K562 (cell line): ENCODE measurements at regions not wholly inside any gene's neighbourhood (a gene's known extent, or its start where the extent isn't known, plus 50 kb on each side); places are given as distances from the start of the nearest gene placed in this dataset.

Experiments used
- CEBPB ChIP-seq: fragments of 450-650 bp; IDR thresholded peaks from 2 replicates; pipeline ENCODE4 v1.6.1; 2016; ENCODE audit warnings: missing genetic modification characterization, missing compliant biosample characterization
- CSDE1 ChIP-seq, 2 experiments: fragments of 450-650 bp; IDR thresholded peaks; 2 replicates each; pipeline ENCODE4 v1.6.1; 2016; ENCODE audit warnings: mild to moderate bottlenecking in 1 of 2
- GABPA ChIP-seq: fragments of 200-800 bp; sonication (Bioruptor generic); conservative IDR thresholded peaks from 2 replicates; pipeline ENCODE4 v1.6.1; 2016; ENCODE audit warnings: low read depth, missing genetic modification characterization, missing compliant biosample characterization
- MXI1 ChIP-seq: IDR thresholded peaks from 2 replicates; pipeline ENCODE4 v1.6.1; 2011; ENCODE audit warnings: low read depth, mild to moderate bottlenecking, improper control_type of control experiment, low read length
- NFYB ChIP-seq: IDR thresholded peaks from 2 replicates; pipeline ENCODE4 v1.6.1; 2011; ENCODE audit warnings: mild to moderate bottlenecking, moderate library complexity; ENCODE audit not compliant: insufficient read length; ENCODE audit errors: extremely low read depth
- ZC3H11A ChIP-seq: IDR thresholded peaks from 2 replicates; pipeline ENCODE4 v1.6.1; 2012; ENCODE audit warnings: low read depth, low read length, improper control_type of control experiment
- TF ChIP-seq, protein P1 (sequence below), 3 experiments: IDR thresholded peaks in 2 of 3; conservative IDR thresholded peaks in 1 of 3; 2 replicates each; pipeline ENCODE4 v1.5.1; 2011 to 2012; ENCODE audit warnings: low read length in 3 of 3, mild to moderate bottlenecking in 3 of 3, control low read depth in 2 of 3, improper control_type of control experiment in 1 of 3, inconsistent platforms in 1 of 3, low read depth in 1 of 3, mixed read lengths in 1 of 3, moderate library complexity in 1 of 3; ENCODE audit not compliant: insufficient read depth in 2 of 3

DNA sequence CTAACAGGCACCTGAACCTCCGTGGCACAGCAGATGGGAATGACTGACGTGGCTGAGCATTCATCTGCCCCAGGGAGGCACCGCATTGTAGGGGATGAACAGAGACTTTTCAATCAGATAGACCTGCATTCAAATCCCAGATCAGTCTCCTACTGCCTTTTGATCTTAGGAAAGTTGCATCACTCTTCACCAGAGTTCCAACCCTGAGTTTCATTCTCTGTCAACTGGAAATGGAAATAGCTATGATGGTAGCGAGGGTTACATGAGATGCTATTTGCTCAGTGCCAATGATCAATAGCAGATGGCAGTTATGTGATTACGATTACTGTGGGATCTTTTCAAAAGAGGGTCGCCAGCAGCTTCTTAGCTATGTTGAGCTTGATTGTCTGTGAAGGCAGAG lies 189.3 kb upstream of the RFC3 start:
- no peak for TF ChIP-seq MXI1
- no peak for TF ChIP-seq ZC3H11A
- TF ChIP-seq, protein P1, sequence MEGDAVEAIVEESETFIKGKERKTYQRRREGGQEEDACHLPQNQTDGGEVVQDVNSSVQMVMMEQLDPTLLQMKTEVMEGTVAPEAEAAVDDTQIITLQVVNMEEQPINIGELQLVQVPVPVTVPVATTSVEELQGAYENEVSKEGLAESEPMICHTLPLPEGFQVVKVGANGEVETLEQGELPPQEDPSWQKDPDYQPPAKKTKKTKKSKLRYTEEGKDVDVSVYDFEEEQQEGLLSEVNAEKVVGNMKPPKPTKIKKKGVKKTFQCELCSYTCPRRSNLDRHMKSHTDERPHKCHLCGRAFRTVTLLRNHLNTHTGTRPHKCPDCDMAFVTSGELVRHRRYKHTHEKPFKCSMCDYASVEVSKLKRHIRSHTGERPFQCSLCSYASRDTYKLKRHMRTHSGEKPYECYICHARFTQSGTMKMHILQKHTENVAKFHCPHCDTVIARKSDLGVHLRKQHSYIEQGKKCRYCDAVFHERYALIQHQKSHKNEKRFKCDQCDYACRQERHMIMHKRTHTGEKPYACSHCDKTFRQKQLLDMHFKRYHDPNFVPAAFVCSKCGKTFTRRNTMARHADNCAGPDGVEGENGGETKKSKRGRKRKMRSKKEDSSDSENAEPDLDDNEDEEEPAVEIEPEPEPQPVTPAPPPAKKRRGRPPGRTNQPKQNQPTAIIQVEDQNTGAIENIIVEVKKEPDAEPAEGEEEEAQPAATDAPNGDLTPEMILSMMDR (IDR thresholded peaks at IDR 0.05 in 2 of 3, conservative IDR thresholded peaks at IDR 0.05 in 1 of 3; ENCODE audit: insufficient read depth in 2 of 3, low read depth in 1 of 3, low read length in 3 of 3): no peak
- TF ChIP-seq GABPA (tag): no peak
- TF ChIP-seq CEBPB (tag): no peak
- no peak for TF ChIP-seq CSDE1 (IDR thresholded peaks at IDR 0.05)
- TF ChIP-seq NFYB: no peak
